Smooth muscle cell (in vitro differentiated cells): ENCODE measurements at regions not wholly inside any gene's neighbourhood (a gene's known extent, or its start where the extent isn't known, plus 50 kb on each side); places are given as distances from the start of the nearest gene placed in this dataset.

Source experiments
- DNase-seq: peaks from one replicate; lab custom pipeline; 2025; ENCODE audit not compliant: unreplicated experiment; lab: John Stamatoyannopoulos, UW
- H2AFZ ChIP-seq: fragments of 200-600 bp; sonication (generic); 2 replicates; pipeline ENCODE4 v1.6.0; 2016; ENCODE audit warnings: antibody characterized with exemption, low read depth, mild to moderate bottlenecking
- H3F3A ChIP-seq: fragments of 200-600 bp; sonication (generic); 2 replicates; pipeline ENCODE4 v1.6.0; 2017; ENCODE audit warnings: antibody characterized with exemption, low read depth
- H3K27ac ChIP-seq: fragments of 200-600 bp; sonication (generic); 2 replicates; pipeline ENCODE4 v1.5.1; 2016; ENCODE audit warnings: low read depth, mild to moderate bottlenecking
- H3K27me3 ChIP-seq: fragments of 200-600 bp; sonication (generic); 2 replicates; pipeline ENCODE4 v1.6.1; 2016; ENCODE audit warnings: low read depth, mild to moderate bottlenecking
- H3K36me3 ChIP-seq: fragments of 200-600 bp; sonication (generic); 2 replicates; pipeline ENCODE4 v1.5.1; 2016; ENCODE audit warnings: low read depth
- H3K4me1 ChIP-seq: fragments of 200-600 bp; sonication (generic); 2 replicates; pipeline ENCODE4 v1.5.1; 2016; ENCODE audit warnings: low read depth
- H3K4me2 ChIP-seq: fragments of 200-600 bp; sonication (generic); 2 replicates; pipeline ENCODE4 v1.6.0; 2016; ENCODE audit warnings: mild to moderate bottlenecking
- H3K4me3 ChIP-seq: fragments of 200-600 bp; sonication (generic); 2 replicates; pipeline ENCODE4 v1.5.1; 2016; ENCODE audit warnings: mild to moderate bottlenecking
- H3K79me2 ChIP-seq: fragments of 200-600 bp; sonication (generic); 2 replicates; pipeline ENCODE4 v1.6.0; 2016; ENCODE audit warnings: low read depth, mild to moderate bottlenecking
- H3K9ac ChIP-seq: fragments of 200-600 bp; sonication (generic); 2 replicates; pipeline ENCODE4 v1.6.0; 2016; ENCODE audit warnings: low read depth
- H3K9me3 ChIP-seq: fragments of 200-600 bp; sonication (generic); replicated peaks from 2 replicates; pipeline ENCODE4 v1.5.1; 2016; ENCODE audit warnings: low read depth
- H4K20me1 ChIP-seq: fragments of 200-600 bp; sonication (generic); 2 replicates; pipeline ENCODE4 v1.6.0; 2016; ENCODE audit warnings: low read depth
- WGBS: methylation state at CpG from one replicate; pipeline ENCODE4 v1.1.7; 2016; ENCODE audit warnings: low lambda C conversion rate; 5-methylcytosine and 5-hydroxymethylcytosine counted together
- TF ChIP-seq, protein P1 (sequence below): fragments of 200-600 bp; sonication (generic); IDR thresholded peaks from 2 replicates; pipeline ENCODE4 v1.5.1; 2017; ENCODE audit warnings: borderline replicate concordance, mild to moderate bottlenecking, antibody characterized with exemption; ENCODE audit not compliant: insufficient read depth, poor library complexity, severe bottlenecking

DNA sequence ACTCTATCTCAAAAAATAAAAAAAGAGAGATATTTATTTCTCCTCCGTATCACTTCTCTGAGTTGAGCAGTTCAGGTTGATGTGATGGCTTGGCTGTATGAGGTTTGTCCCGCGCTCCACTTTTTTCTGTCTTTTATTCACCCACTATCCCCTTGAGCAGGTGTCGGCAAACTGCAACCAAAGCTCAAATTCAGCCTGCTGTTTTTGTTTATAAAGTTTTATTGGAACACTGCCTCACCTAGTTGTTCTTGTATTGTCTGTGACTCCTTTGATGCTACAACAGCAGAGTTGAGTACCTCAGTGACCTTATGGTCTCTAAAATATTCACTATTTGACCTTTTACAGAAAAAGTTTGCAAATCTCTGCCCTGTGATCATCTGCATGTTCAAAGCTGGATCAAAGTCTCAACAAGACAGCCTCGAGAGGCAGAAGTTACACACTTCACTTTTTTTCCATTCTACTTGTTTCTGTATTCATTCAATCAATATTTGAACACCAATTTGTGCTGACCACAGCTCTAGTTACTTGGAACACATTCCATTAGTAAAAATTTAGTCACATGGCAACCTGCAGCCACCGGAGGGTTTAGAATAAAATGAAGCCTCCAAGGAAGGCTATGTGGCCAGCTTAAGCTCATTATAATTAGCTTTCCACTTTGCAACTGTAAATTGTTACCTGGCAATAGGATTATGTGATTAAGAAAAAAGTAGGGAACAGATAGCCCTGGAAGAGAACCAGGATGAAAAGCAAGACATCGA lies 945.8 kb downstream of the KCNJ2 start:
- WGBS: 90% methylated on average over 7 of the region's 7 CpGs
- no peaks in the 10 kb centered on the region for H3F3A ChIP-seq
- no peak for DNase-seq
- no peaks in the 10 kb centered on the region for H3K27me3 ChIP-seq
- no peak overlapping the region for H3K4me2 ChIP-seq
- no peak overlapping the region for H2AFZ ChIP-seq
- H3K9ac ChIP-seq: no peak overlapping the region
- no peak overlapping the region for H3K4me3 ChIP-seq
- no peak overlapping the region for H3K27ac ChIP-seq
- H3K79me2 ChIP-seq: no peaks in the 10 kb centered on the region
- H3K4me1 ChIP-seq: peaks cover 18% of the 10 kb centered on the region
- TF ChIP-seq, protein P1, sequence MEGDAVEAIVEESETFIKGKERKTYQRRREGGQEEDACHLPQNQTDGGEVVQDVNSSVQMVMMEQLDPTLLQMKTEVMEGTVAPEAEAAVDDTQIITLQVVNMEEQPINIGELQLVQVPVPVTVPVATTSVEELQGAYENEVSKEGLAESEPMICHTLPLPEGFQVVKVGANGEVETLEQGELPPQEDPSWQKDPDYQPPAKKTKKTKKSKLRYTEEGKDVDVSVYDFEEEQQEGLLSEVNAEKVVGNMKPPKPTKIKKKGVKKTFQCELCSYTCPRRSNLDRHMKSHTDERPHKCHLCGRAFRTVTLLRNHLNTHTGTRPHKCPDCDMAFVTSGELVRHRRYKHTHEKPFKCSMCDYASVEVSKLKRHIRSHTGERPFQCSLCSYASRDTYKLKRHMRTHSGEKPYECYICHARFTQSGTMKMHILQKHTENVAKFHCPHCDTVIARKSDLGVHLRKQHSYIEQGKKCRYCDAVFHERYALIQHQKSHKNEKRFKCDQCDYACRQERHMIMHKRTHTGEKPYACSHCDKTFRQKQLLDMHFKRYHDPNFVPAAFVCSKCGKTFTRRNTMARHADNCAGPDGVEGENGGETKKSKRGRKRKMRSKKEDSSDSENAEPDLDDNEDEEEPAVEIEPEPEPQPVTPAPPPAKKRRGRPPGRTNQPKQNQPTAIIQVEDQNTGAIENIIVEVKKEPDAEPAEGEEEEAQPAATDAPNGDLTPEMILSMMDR: no peak
- no peaks in the 10 kb centered on the region for H3K9me3 ChIP-seq
- H3K36me3 ChIP-seq: no peaks in the 10 kb centered on the region
- no peaks in the 10 kb centered on the region for H4K20me1 ChIP-seq

DNA sequence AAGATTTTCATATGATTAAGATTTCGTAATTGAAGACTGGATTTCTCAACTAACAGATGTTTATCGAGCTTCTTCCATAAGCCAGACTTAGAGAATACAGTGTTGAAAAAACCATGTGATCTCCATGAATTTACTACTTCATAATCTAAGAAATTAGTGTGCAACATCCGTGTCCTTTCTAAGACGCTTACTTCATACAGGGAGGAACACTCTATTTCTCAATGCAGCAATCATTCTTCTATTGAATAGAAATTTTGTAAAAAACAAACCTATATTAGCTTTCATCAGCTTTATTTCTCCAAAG lies 946.3 kb downstream of the KCNJ2 start:
- Histone ChIP-seq H3K9me3 (no peaks in the 10 kb centered on the region), H3K9ac (no peak overlapping the region), H3K4me2 (no peak overlapping the region), H3K4me1 (peaks cover 16% of the 10 kb centered on the region), H3K4me3 (no peak overlapping the region), H3K36me3 (no peaks in the 10 kb centered on the region), H4K20me1 (no peaks in the 10 kb centered on the region), H3K27me3 (no peaks in the 10 kb centered on the region), H3K27ac (no peak overlapping the region), H3F3A (no peaks in the 10 kb centered on the region), H2AFZ (no peak overlapping the region), H3K79me2 (no peaks in the 10 kb centered on the region)
- WGBS: 82% methylated on average over 4 of the region's 4 CpGs
- TF ChIP-seq, protein P1: no peak
- no peak for DNase-seq

DNA sequence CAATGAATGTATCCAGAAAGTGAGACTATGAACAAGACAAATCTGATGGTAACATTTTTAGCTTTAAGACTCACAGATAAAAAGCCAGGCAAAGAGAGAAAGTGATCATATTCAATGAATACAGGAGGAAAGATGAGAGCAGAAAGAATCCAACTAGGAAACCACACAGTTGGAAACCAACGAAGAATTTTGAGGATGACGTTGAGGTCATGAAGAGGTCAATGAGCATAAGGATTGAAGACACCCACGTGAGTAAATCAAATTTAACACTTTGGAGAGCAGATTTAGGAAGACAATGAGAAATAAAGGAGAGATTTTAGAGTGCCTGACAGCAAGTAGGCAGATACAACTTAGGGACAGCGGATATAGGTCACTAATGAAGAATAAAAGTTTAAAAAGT lies 948.1 kb downstream of the KCNJ2 start:
- no peak overlapping the region for H3K4me3 ChIP-seq
- no peaks in the 10 kb centered on the region for H3K9me3 ChIP-seq
- H4K20me1 ChIP-seq: no peaks in the 10 kb centered on the region
- WGBS: 71% methylated on average over 4 of the region's 4 CpGs
- TF ChIP-seq, protein P1: no peak
- peaks cover 16% of the 10 kb centered on the region for H3K4me1 ChIP-seq
- no peak overlapping the region for H3K9ac ChIP-seq
- H3F3A ChIP-seq: no peaks in the 10 kb centered on the region
- H3K27me3 ChIP-seq: no peaks in the 10 kb centered on the region
- no peak overlapping the region for H3K4me2 ChIP-seq
- no peaks in the 10 kb centered on the region for H3K36me3 ChIP-seq
- no peak overlapping the region for H2AFZ ChIP-seq
- no peak for DNase-seq
- no peak overlapping the region for H3K27ac ChIP-seq
- H3K79me2 ChIP-seq: no peaks in the 10 kb centered on the region

DNA sequence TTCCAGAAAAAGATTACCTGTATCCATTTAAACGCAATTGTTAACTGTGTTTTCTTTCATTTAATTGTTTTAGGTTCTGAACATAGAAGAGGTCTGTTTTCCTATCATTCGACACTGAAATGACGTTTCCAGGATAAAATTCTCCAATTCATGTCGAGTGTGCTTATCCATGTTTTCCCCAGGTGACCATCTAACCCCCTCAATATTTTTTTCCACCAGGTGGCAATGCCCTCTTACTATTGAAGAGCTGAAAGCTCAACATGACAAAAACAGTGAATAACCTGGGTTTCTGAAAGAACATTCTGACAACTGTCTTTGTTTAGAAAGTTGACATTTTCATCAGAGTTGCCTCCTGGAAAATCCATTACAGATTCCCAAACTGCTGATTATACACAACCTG lies 948.7 kb downstream of the KCNJ2 start:
- 75% methylated on average over 4 of the region's 4 CpGs for WGBS
- Histone ChIP-seq H2AFZ (no peak overlapping the region), H3K79me2 (no peaks in the 10 kb centered on the region), H4K20me1 (no peaks in the 10 kb centered on the region), H3K4me2 (no peak overlapping the region), H3F3A (no peaks in the 10 kb centered on the region), H3K9me3 (no peaks in the 10 kb centered on the region), H3K27ac (no peak overlapping the region), H3K9ac (no peak overlapping the region), H3K4me3 (no peak overlapping the region), H3K27me3 (no peaks in the 10 kb centered on the region), H3K4me1 (peaks cover 16% of the 10 kb centered on the region), H3K36me3 (no peaks in the 10 kb centered on the region)
- TF ChIP-seq, protein P1: peak; percentile 50
- DNase-seq: no peak
